ENCODE measurements at regions not wholly inside any gene's neighbourhood (a gene's known extent, or its start where the extent isn't known, plus 50 kb on each side); places are given as distances from the start of the nearest gene placed in this dataset.
"Not testable (repeated sequence)": the region's sequence is repeated elsewhere in the genome, so short reads cannot be mapped to it uniquely, and the experiment has no call there.

DNA sequence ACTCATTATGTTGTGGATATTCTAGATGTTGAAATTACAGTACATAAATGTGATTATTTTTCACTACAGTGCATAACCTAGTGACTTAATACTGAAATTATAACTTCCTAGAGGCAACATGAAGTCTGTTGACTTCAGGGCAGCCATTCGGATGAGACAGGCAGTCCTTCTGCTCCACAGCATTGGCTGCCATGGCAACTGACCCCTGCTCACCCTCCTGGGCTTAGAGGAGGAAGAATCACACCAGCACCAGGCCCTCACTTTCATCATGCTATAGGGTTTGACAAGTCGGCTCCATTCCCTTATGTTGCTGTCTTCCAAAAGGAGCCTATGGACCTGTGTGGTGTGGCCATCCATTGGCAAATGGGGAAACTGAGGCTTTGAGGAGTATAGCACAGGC is 233.5 kb upstream of the TMEM132C start:
- Histone ChIP-seq H3K36me3 (ENCODE audit: control insufficient read depth in 1 of 2, insufficient read depth in 2 of 2, low read length in 2 of 2) (no peaks in the 10 kb centered on the region), H3K27ac (ENCODE audit: low read length) (no peak overlapping the region), H3K27me3 (ENCODE audit: low read depth, low read length) (no peaks in the 10 kb centered on the region), H3K4me3 (ENCODE audit: low read depth in 1 of 2, low read length in 2 of 2) (no peak overlapping the region), H3K9me3 (ENCODE audit: control insufficient read depth in 1 of 2, low read length in 2 of 2) (no peaks in the 10 kb centered on the region), H3K4me1 (ENCODE audit: control insufficient read depth in 1 of 2, insufficient read depth in 2 of 2, low read length in 2 of 2) (no peaks in the 10 kb centered on the region)

DNA sequence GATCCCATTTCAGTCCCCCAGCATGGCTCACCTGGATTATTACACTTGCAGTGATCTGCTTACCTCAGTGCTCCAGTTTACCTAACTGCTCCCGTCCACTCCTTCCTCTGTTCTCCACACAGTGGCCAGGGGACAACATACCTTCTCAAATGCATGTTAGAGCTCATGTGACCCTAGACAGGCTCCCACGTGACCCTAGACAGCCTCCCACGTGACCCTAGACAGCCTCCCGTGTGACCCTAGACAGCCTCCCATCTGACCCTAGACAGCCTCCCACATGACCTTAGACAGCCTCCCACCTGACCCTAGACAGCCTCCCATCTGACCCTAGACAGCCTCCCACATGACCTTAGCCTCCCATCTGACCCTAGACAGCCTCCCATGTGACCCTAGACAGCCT is 226.0 kb upstream of the TMEM132C start:
- no peak overlapping the region for H3K27ac ChIP-seq (ENCODE audit: low read length)
- no peaks in the 10 kb centered on the region for H3K4me1 ChIP-seq (ENCODE audit: control insufficient read depth in 1 of 2, insufficient read depth in 2 of 2, low read length in 2 of 2)
- H3K36me3 ChIP-seq (ENCODE audit: control insufficient read depth in 1 of 2, insufficient read depth in 2 of 2, low read length in 2 of 2): no peaks in the 10 kb centered on the region
- no peaks in the 10 kb centered on the region for H3K9me3 ChIP-seq (ENCODE audit: control insufficient read depth in 1 of 2, low read length in 2 of 2)
- H3K27me3 ChIP-seq (ENCODE audit: low read depth, low read length): no peaks in the 10 kb centered on the region
- H3K4me3 ChIP-seq (ENCODE audit: low read depth in 1 of 2, low read length in 2 of 2): no peak overlapping the region

- H3K36me3 ChIP-seq (ENCODE audit: control insufficient read depth in 1 of 2, insufficient read depth in 2 of 2, low read length in 2 of 2); H3K4me3 ChIP-seq (ENCODE audit: low read depth in 1 of 2, low read length in 2 of 2); H3K27ac ChIP-seq (ENCODE audit: low read length); H3K27me3 ChIP-seq (ENCODE audit: low read depth, low read length); H3K4me1 ChIP-seq (ENCODE audit: control insufficient read depth in 1 of 2, insufficient read depth in 2 of 2, low read length in 2 of 2); H3K9me3 ChIP-seq (ENCODE audit: control insufficient read depth in 1 of 2, low read length in 2 of 2): not testable (repeated sequence)
These were observed 224.7 kb upstream of the TMEM132C start for GRCh38 chr12:128042283-128042682.

DNA sequence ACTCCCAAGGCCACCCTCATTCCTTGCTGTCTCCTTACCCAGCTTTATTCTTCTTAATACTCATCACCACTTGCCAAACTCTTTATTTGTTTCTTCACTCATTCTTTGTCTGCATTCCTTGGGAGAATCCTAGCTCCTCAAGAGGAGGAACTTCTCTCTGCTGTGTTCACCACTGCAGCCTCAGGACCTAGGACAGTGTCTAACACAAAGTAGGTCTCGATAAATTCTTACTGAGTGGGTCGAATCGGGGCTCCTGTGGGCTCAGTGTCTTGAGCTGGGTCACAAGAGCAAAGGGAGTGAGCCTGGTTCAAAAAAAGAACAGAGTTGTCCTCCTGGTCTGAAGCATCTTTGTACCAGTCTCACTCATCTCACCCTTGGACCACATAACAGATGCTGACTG is 224.1 kb upstream of the TMEM132C start:
- Histone ChIP-seq H3K4me3 (ENCODE audit: low read depth in 1 of 2, low read length in 2 of 2) (no peak overlapping the region), H3K27me3 (ENCODE audit: low read depth, low read length) (no peaks in the 10 kb centered on the region), H3K36me3 (ENCODE audit: control insufficient read depth in 1 of 2, insufficient read depth in 2 of 2, low read length in 2 of 2) (no peaks in the 10 kb centered on the region), H3K27ac (ENCODE audit: low read length) (no peak overlapping the region), H3K4me1 (ENCODE audit: control insufficient read depth in 1 of 2, insufficient read depth in 2 of 2, low read length in 2 of 2) (no peaks in the 10 kb centered on the region), H3K9me3 (ENCODE audit: control insufficient read depth in 1 of 2, low read length in 2 of 2) (no peaks in the 10 kb centered on the region)

DNA sequence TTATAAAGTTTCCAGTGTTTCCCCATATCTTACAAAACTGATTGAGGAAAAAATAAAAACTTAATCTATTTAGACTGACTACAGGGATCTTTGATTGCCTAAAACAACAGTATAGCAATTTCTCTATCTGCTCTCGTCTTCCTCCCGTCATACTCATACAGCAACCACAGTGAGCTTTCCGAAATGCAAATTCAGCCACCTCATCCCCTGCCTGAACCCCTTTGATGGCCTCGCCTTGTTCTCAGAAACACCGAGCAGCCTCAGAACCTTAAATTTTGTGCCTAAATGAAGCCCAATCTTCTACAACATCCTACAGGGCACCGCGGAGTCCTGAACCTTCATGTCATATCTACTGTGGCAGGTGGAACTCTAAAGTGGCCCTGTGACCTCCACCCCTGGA is 223.7 kb upstream of the TMEM132C start:
- no peaks in the 10 kb centered on the region for H3K4me1 ChIP-seq (ENCODE audit: control insufficient read depth in 1 of 2, insufficient read depth in 2 of 2, low read length in 2 of 2)
- H3K36me3 ChIP-seq (ENCODE audit: control insufficient read depth in 1 of 2, insufficient read depth in 2 of 2, low read length in 2 of 2): no peaks in the 10 kb centered on the region
- no peaks in the 10 kb centered on the region for H3K9me3 ChIP-seq (ENCODE audit: control insufficient read depth in 1 of 2, low read length in 2 of 2)
- no peak overlapping the region for H3K4me3 ChIP-seq (ENCODE audit: low read depth in 1 of 2, low read length in 2 of 2)
- H3K27me3 ChIP-seq (ENCODE audit: low read depth, low read length): no peaks in the 10 kb centered on the region
- no peak overlapping the region for H3K27ac ChIP-seq (ENCODE audit: low read length)

- H3K27me3 ChIP-seq (ENCODE audit: low read depth, low read length): no peaks in the 10 kb centered on the region
- H3K4me3 ChIP-seq (ENCODE audit: low read depth in 1 of 2, low read length in 2 of 2): no peak overlapping the region
- H3K36me3 ChIP-seq (ENCODE audit: control insufficient read depth in 1 of 2, insufficient read depth in 2 of 2, low read length in 2 of 2): no peaks in the 10 kb centered on the region
- no peaks in the 10 kb centered on the region for H3K4me1 ChIP-seq (ENCODE audit: control insufficient read depth in 1 of 2, insufficient read depth in 2 of 2, low read length in 2 of 2)
- no peaks in the 10 kb centered on the region for H3K9me3 ChIP-seq (ENCODE audit: control insufficient read depth in 1 of 2, low read length in 2 of 2)
- H3K27ac ChIP-seq (ENCODE audit: low read length): no peak overlapping the region
These were observed 219.5 kb upstream of the TMEM132C start for GRCh38 chr12:128047266-128048060.

GRCh38 chr12:128052331-128052730 is 214.6 kb upstream of the TMEM132C start:
- H3K27ac ChIP-seq (ENCODE audit: low read length): no peak overlapping the region
- H3K27me3 ChIP-seq (ENCODE audit: low read depth, low read length): no peaks in the 10 kb centered on the region
- H3K9me3 ChIP-seq (ENCODE audit: control insufficient read depth in 1 of 2, low read length in 2 of 2): no peaks in the 10 kb centered on the region
- no peaks in the 10 kb centered on the region for H3K36me3 ChIP-seq (ENCODE audit: control insufficient read depth in 1 of 2, insufficient read depth in 2 of 2, low read length in 2 of 2)
- H3K4me1 ChIP-seq (ENCODE audit: control insufficient read depth in 1 of 2, insufficient read depth in 2 of 2, low read length in 2 of 2): no peaks in the 10 kb centered on the region
- no peak overlapping the region for H3K4me3 ChIP-seq (ENCODE audit: low read depth in 1 of 2, low read length in 2 of 2)

DNA sequence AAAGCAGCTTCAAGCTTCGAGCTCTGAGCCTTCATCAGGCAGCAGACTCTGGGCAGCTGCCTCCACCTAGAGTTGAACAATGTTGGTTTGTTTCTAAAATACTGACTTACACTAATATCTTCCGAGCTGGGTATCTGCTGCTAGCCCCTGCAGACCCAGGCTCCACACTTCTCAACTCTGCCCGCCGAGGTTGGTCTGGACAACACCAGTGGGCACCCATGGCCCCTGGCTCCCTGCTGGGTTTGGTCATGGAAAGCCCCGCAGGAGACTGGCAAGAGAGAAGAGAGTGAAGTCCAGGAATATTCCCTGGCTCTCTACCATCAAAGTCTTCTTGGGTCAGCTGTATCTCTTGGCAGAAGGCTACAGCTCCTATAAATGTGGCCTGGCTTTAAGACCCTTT is 214.2 kb upstream of the TMEM132C start:
- Histone ChIP-seq H3K4me1 (ENCODE audit: control insufficient read depth in 1 of 2, insufficient read depth in 2 of 2, low read length in 2 of 2) (no peaks in the 10 kb centered on the region), H3K27ac (ENCODE audit: low read length) (no peak overlapping the region), H3K4me3 (ENCODE audit: low read depth in 1 of 2, low read length in 2 of 2) (no peak overlapping the region), H3K9me3 (ENCODE audit: control insufficient read depth in 1 of 2, low read length in 2 of 2) (no peaks in the 10 kb centered on the region), H3K27me3 (ENCODE audit: low read depth, low read length) (no peaks in the 10 kb centered on the region), H3K36me3 (ENCODE audit: control insufficient read depth in 1 of 2, insufficient read depth in 2 of 2, low read length in 2 of 2) (no peaks in the 10 kb centered on the region)

DNA sequence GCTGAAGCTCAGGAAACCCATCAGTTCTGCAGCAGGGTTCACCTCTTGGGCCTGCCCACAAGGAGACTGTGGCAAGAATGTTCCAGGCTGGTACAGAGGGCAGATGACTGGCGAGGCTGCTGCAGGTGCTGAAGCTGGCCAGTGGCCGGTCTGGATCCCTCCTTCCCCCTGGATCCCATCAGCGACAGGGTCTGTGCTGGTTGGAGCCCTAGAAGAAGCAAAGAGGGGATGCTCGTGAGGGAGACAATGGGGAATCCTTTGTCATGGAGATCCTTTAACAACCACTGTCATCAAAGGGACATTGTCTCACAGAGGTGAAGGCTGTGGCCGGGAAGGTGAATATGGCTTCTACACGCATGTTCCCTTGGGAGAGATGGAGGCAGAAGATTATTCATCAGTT is 211.4 kb upstream of the TMEM132C start:
- Histone ChIP-seq H3K27ac (ENCODE audit: low read length) (no peak overlapping the region), H3K4me3 (ENCODE audit: low read depth in 1 of 2, low read length in 2 of 2) (no peak overlapping the region), H3K4me1 (ENCODE audit: control insufficient read depth in 1 of 2, insufficient read depth in 2 of 2, low read length in 2 of 2) (no peaks in the 10 kb centered on the region), H3K9me3 (ENCODE audit: control insufficient read depth in 1 of 2, low read length in 2 of 2) (no peaks in the 10 kb centered on the region), H3K27me3 (ENCODE audit: low read depth, low read length) (no peaks in the 10 kb centered on the region), H3K36me3 (ENCODE audit: control insufficient read depth in 1 of 2, insufficient read depth in 2 of 2, low read length in 2 of 2) (no peaks in the 10 kb centered on the region)

- no peaks in the 10 kb centered on the region for H3K27me3 ChIP-seq (ENCODE audit: low read depth, low read length)
- H3K9me3 ChIP-seq (ENCODE audit: control insufficient read depth in 1 of 2, low read length in 2 of 2): no peaks in the 10 kb centered on the region
- H3K4me1 ChIP-seq (ENCODE audit: control insufficient read depth in 1 of 2, insufficient read depth in 2 of 2, low read length in 2 of 2): no peaks in the 10 kb centered on the region
- no peak overlapping the region for H3K27ac ChIP-seq (ENCODE audit: low read length)
- no peaks in the 10 kb centered on the region for H3K36me3 ChIP-seq (ENCODE audit: control insufficient read depth in 1 of 2, insufficient read depth in 2 of 2, low read length in 2 of 2)
- H3K4me3 ChIP-seq (ENCODE audit: low read depth in 1 of 2, low read length in 2 of 2): no peak overlapping the region
These were observed 210.7 kb upstream of the TMEM132C start for GRCh38 chr12:128056136-128056801.

- Histone ChIP-seq H3K9me3 (ENCODE audit: control insufficient read depth in 1 of 2, low read length in 2 of 2) (no peaks in the 10 kb centered on the region), H3K4me1 (ENCODE audit: control insufficient read depth in 1 of 2, insufficient read depth in 2 of 2, low read length in 2 of 2) (no peaks in the 10 kb centered on the region), H3K27me3 (ENCODE audit: low read depth, low read length) (no peaks in the 10 kb centered on the region), H3K27ac (ENCODE audit: low read length) (no peak overlapping the region), H3K4me3 (ENCODE audit: low read depth in 1 of 2, low read length in 2 of 2) (no peak overlapping the region), H3K36me3 (ENCODE audit: control insufficient read depth in 1 of 2, insufficient read depth in 2 of 2, low read length in 2 of 2) (no peaks in the 10 kb centered on the region)
These were observed 209.4 kb upstream of the TMEM132C start for GRCh38 chr12:128057586-128057985.

All from muscle layer of duodenum (tissue), 2 donors.